Endothelial cell of umbilical vein (primary cell): ENCODE measurements at regions not wholly inside any gene's neighbourhood (a gene's known extent, or its start where the extent isn't known, plus 50 kb on each side); places are given as distances from the start of the nearest gene placed in this dataset.

Source experiments
- MYC ChIP-seq: IDR thresholded peaks from one replicate; pipeline ENCODE4 v1.6.1; 2011; ENCODE audit warnings: mild to moderate bottlenecking, low read depth, low read length
- POLR2A ChIP-seq: IDR thresholded peaks from 2 replicates; pipeline ENCODE4 v1.6.1; 2012; ENCODE audit warnings: low read depth, mild to moderate bottlenecking, control low read depth, low read length

- TF ChIP-seq POLR2A (no peak), MYC (no peak)
Observed at GRCh38 chr1:219788091-219788490, 140.3 kb downstream of the SLC30A10 start.
